DMS 273 (cell line): ENCODE measurements at regions not wholly inside any gene's neighbourhood (a gene's known extent, or its start where the extent isn't known, plus 50 kb on each side); places are given as distances from the start of the nearest gene placed in this dataset.
A peak's percentile ranks its signal among the peaks of the same experiment; 100 is the strongest.

Source experiments
- DNase-seq: peaks from one replicate; lab custom pipeline; 2025; ENCODE audit not compliant: unreplicated experiment; lab: John Stamatoyannopoulos, UW

GRCh38 chr6:153790876-153791473 lies 248.1 kb upstream of the OPRM1 start:
- peak; percentile 29 for DNase-seq

GRCh38 chr6:153790048-153790447 lies 249.0 kb upstream of the OPRM1 start:
- DNase-seq, result no peak

GRCh38 chr6:153787341-153787606 lies 251.8 kb upstream of the OPRM1 start:
- DNase-seq, result no peak

- DNase-seq, result no peak
These were observed 257.7 kb upstream of the OPRM1 start for GRCh38 chr6:153781306-153781705.

- no peak for DNase-seq
These were observed 259.0 kb upstream of the OPRM1 start for GRCh38 chr6:153780011-153780410.

- DNase-seq, result no peak
These were observed 260.8 kb upstream of the OPRM1 start for GRCh38 chr6:153778216-153778615.

GRCh38 chr6:153771577-153771976 lies 267.5 kb upstream of the OPRM1 start:
- DNase-seq, result no peak

- no peak for DNase-seq
These were observed 271.9 kb upstream of the OPRM1 start for GRCh38 chr6:153767127-153767526.

GRCh38 chr6:153758516-153758915 lies 280.5 kb upstream of the OPRM1 start:
- no peak for DNase-seq

GRCh38 chr6:153735761-153736160 lies 303.3 kb upstream of the OPRM1 start:
- no peak for DNase-seq

GRCh38 chr6:153729189-153729588 lies 309.9 kb upstream of the OPRM1 start:
- DNase-seq, result no peak

GRCh38 chr6:153727885-153728284 lies 311.2 kb upstream of the OPRM1 start:
- DNase-seq, result no peak

- DNase-seq, result no peak
These were observed 313.6 kb upstream of the OPRM1 start for GRCh38 chr6:153725456-153725855.

GRCh38 chr6:153720732-153721131 lies 318.3 kb upstream of the OPRM1 start:
- no peak for DNase-seq

GRCh38 chr6:153705429-153705828 lies 333.6 kb upstream of the OPRM1 start:
- DNase-seq, result no peak

GRCh38 chr6:153702671-153703070 lies 336.4 kb upstream of the OPRM1 start:
- no peak for DNase-seq

GRCh38 chr6:153698637-153699036 lies 340.4 kb upstream of the OPRM1 start:
- no peak for DNase-seq

- no peak for DNase-seq
These were observed 341.0 kb upstream of the OPRM1 start for GRCh38 chr6:153698001-153698400.

- DNase-seq, result no peak
These were observed 361.5 kb upstream of the OPRM1 start for GRCh38 chr6:153677522-153677921.

- DNase-seq, result no peak
These were observed 365.3 kb upstream of the OPRM1 start for GRCh38 chr6:153673750-153674149.

GRCh38 chr6:153673225-153673624 lies 365.8 kb upstream of the OPRM1 start:
- DNase-seq, result no peak

GRCh38 chr6:153670403-153671026 lies 368.5 kb upstream of the OPRM1 start:
- DNase-seq, result no peak

- DNase-seq, result no peak
These were observed 370.3 kb upstream of the OPRM1 start for GRCh38 chr6:153668758-153669157.
